AG04450 (cell line): ENCODE measurements at regions not wholly inside any gene's neighbourhood (a gene's known extent, or its start where the extent isn't known, plus 50 kb on each side); places are given as distances from the start of the nearest gene placed in this dataset.

Source experiments
- CTCF ChIA-PET: fragments of 300-600, 350-600 bp; formaldehyde crosslinking; extraction: SDS; loops from one replicate; lab custom pipeline; 2022; ENCODE audit warnings: antibody characterized with exemption, inconsistent platforms; lab: Charles Lee
- POLR2A ChIA-PET: fragments of 350-600 bp; formaldehyde crosslinking; extraction: SDS; loops from one replicate; lab custom pipeline; 2021; ENCODE audit warnings: antibody characterized with exemption, inconsistent platforms; lab: Yijun Ruan, JAX
- DNase-seq: peaks from one replicate; pipeline ENCODE4 v3.0.0-alpha.2; 2011; ENCODE audit warnings: low read depth, low spot score
- H3K27ac ChIP-seq: one replicate; pipeline ENCODE4 v1.5.1; 2012; ENCODE audit warnings: low read depth, low read length, control low read depth
- H3K27me3 ChIP-seq: one replicate; pipeline ENCODE4 v1.6.0; 2012; ENCODE audit warnings: low read length; ENCODE audit not compliant: control insufficient read depth, insufficient read depth
- H3K4me3 ChIP-seq: 2 replicates; pipeline ENCODE4 v1.5.1; 2011; ENCODE audit warnings: mild to moderate bottlenecking, low read depth, low read length, control low read depth
- H3K9me3 ChIP-seq: 2 replicates; pipeline ENCODE4 v1.5.1; 2012; ENCODE audit warnings: low read length; ENCODE audit not compliant: control insufficient read depth, insufficient read depth
- CTCF ChIP-seq: IDR thresholded peaks from 2 replicates; pipeline ENCODE4 v1.5.1; 2011; ENCODE audit warnings: low read depth, low read length, control low read depth, inconsistent platforms

- ChIA-PET POLR2A (no interaction called here), CTCF (interaction anchor here (0.6 to 3.7 kb wide), 2 partner anchors 9 to 669 kb away, joined by 3 to 27 read pairs; no protein-coding TSS in a partner anchor)
- DNase-seq = no peak
- no peak for TF ChIP-seq CTCF
- H3K27ac ChIP-seq = no peak overlapping the region
- no peaks in the 10 kb centered on the region for H3K9me3 ChIP-seq
- H3K27me3 ChIP-seq = peaks cover 2% of the 10 kb centered on the region
- H3K4me3 ChIP-seq = no peak overlapping the region
These were observed 97.1 kb upstream of the TMC3 start for GRCh38 chr15:81471151-81471550.

- CTCF ChIA-PET = interaction anchor here (0.7 to 3.7 kb wide), 2 partner anchors 11 to 194 kb away, joined by 4 to 27 read pairs; no protein-coding TSS in a partner anchor
- TF ChIP-seq CTCF = no peak
These were observed 95.1 kb upstream of the TMC3 start for GRCh38 chr15:81469154-81469553.

GRCh38 chr15:81466741-81467140, 92.7 kb upstream of the TMC3 start:
- no peak overlapping the region for H3K27ac ChIP-seq
- H3K9me3 ChIP-seq = no peaks in the 10 kb centered on the region
- H3K4me3 ChIP-seq = no peak overlapping the region
- no peak for TF ChIP-seq CTCF
- no peak for DNase-seq
- ChIA-PET CTCF (interaction anchor here (1.4 kb wide), 1 partner anchor 14 kb away, joined by 3 read pairs; no protein-coding TSS in a partner anchor), POLR2A (no interaction called here)
- no peaks in the 10 kb centered on the region for H3K27me3 ChIP-seq

More at GRCh38 chr15:81469154-81469553, 95.1 kb upstream of the TMC3 start:
- H3K27ac ChIP-seq = no peak overlapping the region
- H3K27me3 ChIP-seq = peaks cover 2% of the 10 kb centered on the region
- no peak for DNase-seq
- H3K9me3 ChIP-seq = no peaks in the 10 kb centered on the region
- POLR2A ChIA-PET = no interaction called here
- no peak overlapping the region for H3K4me3 ChIP-seq

- Histone ChIP-seq H3K9me3 (no peaks in the 10 kb centered on the region), H3K27me3 (no peaks in the 10 kb centered on the region), H3K27ac (no peak overlapping the region), H3K4me3 (no peak overlapping the region)
- DNase-seq = no peak
- TF ChIP-seq CTCF = no peak
- ChIA-PET CTCF (no interaction called here), POLR2A (no interaction called here)
These were observed 80.0 kb upstream of the TMC3 start for GRCh38 chr15:81454024-81454423.

- Histone ChIP-seq H3K27me3 (no peaks in the 10 kb centered on the region), H3K9me3 (no peaks in the 10 kb centered on the region), H3K27ac (no peak overlapping the region), H3K4me3 (no peak overlapping the region)
- no peak for DNase-seq
- no peak for TF ChIP-seq CTCF
- CTCF ChIA-PET = no interaction called here
- POLR2A ChIA-PET = no interaction called here
These were observed 76.7 kb upstream of the TMC3 start for GRCh38 chr15:81450721-81451120.
